SU-DHL-6 (cell line): ENCODE measurements at regions not wholly inside any gene's neighbourhood (a gene's known extent, or its start where the extent isn't known, plus 50 kb on each side); places are given as distances from the start of the nearest gene placed in this dataset.

Experiments
- H2AFZ ChIP-seq: fragments of 200-600 bp; sonication (generic); 2 replicates; pipeline ENCODE4 v1.6.1; 2014; ENCODE audit warnings: low read depth, mild to moderate bottlenecking, moderate library complexity, mixed read lengths, antibody characterized with exemption, low read length; ENCODE audit not compliant: severe bottlenecking
- H3F3A ChIP-seq: fragments of 200-600 bp; shearing (Covaris generic); 2 replicates; pipeline ENCODE4 v1.6.0; 2016; ENCODE audit warnings: antibody characterized with exemption, mild to moderate bottlenecking; ENCODE audit not compliant: insufficient read depth
- H3K27ac ChIP-seq: fragments of 200-600 bp; sonication (generic); 2 replicates; pipeline ENCODE4 v1.5.1; 2016; ENCODE audit warnings: low read depth, mild to moderate bottlenecking, low read length, moderate library complexity, mixed read lengths
- H3K27me3 ChIP-seq: fragments of 200-600 bp; sonication (generic), shearing (Covaris generic); 2 replicates; pipeline ENCODE4 v1.6.0; 2014; ENCODE audit warnings: mild to moderate bottlenecking, low read length
- H3K36me3 ChIP-seq: fragments of 200-600 bp; sonication (generic); 2 replicates; pipeline ENCODE4 v1.6.1; 2014; ENCODE audit warnings: mild to moderate bottlenecking, low read length, mixed read lengths
- H3K4me2 ChIP-seq: fragments of 300-600, 200-600 bp; shearing (Covaris generic), sonication (generic); 2 replicates; pipeline ENCODE4 v1.6.0; 2014; ENCODE audit warnings: low read length, low read depth, mild to moderate bottlenecking; ENCODE audit not compliant: poor library complexity, severe bottlenecking
- H3K4me3 ChIP-seq: fragments of 200-600 bp; sonication (generic); 2 replicates; pipeline ENCODE4 v1.5.1; 2014; ENCODE audit warnings: antibody characterized with exemption, low read length, mild to moderate bottlenecking, mixed read lengths; ENCODE audit not compliant: insufficient read depth, poor library complexity, severe bottlenecking
- H3K79me2 ChIP-seq: fragments of 200-600 bp; sonication (generic); 2 replicates; pipeline ENCODE4 v1.6.1; 2014; ENCODE audit warnings: mild to moderate bottlenecking, low read length, moderate library complexity; ENCODE audit not compliant: insufficient read depth
- H3K9ac ChIP-seq: fragments of 200-600 bp; sonication (generic); 2 replicates; pipeline ENCODE4 v1.7.0; 2014; ENCODE audit warnings: mild to moderate bottlenecking, low read length
- H3K9me2 ChIP-seq: fragments of 200-600 bp; sonication (generic); replicated peaks from 2 replicates; pipeline ENCODE4 v1.6.1; 2014; ENCODE audit warnings: low read length; ENCODE audit not compliant: insufficient read depth
- H3K9me3 ChIP-seq: fragments of 200-600 bp; sonication (generic); 2 replicates; pipeline ENCODE4 v1.6.1; 2014; ENCODE audit warnings: low read length, mixed read lengths; ENCODE audit not compliant: insufficient read depth
- H4K20me1 ChIP-seq: fragments of 200-600 bp; sonication (generic); 2 replicates; pipeline ENCODE4 v1.6.1; 2014; ENCODE audit warnings: low read depth, mild to moderate bottlenecking, antibody characterized with exemption, low read length, moderate library complexity, mixed read lengths
- EZH2phosphoT487 ChIP-seq: fragments of 200-600 bp; sonication (generic), shearing (Covaris generic); conservative IDR thresholded peaks from 2 replicates; pipeline ENCODE4 v1.6.1; 2018; ENCODE audit warnings: mild to moderate bottlenecking, antibody characterized with exemption, low read length, moderate library complexity, mixed read lengths
- TF ChIP-seq, protein P1 (sequence below): fragments of 200-600 bp; sonication (generic); IDR thresholded peaks from one replicate; pipeline ENCODE4 v1.5.1; 2017; ENCODE audit warnings: antibody characterized with exemption, mild to moderate bottlenecking, low read length, moderate library complexity; ENCODE audit not compliant: insufficient read depth, poor library complexity, severe bottlenecking

DNA sequence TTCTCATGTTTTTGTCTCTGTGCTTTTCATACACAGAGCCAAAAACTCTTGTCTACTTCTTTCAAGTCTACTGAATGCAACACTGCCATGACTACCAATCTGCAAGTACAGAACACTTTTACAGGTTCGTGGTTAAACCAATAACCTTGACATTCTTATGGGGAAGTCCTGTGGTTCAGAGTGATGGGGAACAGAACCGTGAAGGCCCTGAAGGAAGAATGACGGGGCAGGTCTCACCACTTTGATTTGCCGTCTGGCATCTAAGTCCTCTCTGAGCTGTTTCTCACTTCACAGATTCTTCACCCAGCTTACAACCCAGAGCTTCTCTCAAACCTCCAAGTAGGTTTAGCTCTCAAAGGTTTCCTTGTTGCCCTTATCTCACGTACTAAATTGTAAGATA, 117.5 kb upstream of the SNTG2 start:
- Histone ChIP-seq H3K9ac (no peak overlapping the region), H3K27me3 (no peaks in the 10 kb centered on the region), H4K20me1 (no peaks in the 10 kb centered on the region), H2AFZ (no peak overlapping the region), H3K4me3 (no peak overlapping the region), H3K4me2 (no peak overlapping the region), H3K79me2 (no peaks in the 10 kb centered on the region), H3K9me3 (no peaks in the 10 kb centered on the region), H3K9me2 (no peaks in the 10 kb centered on the region), H3F3A (no peaks in the 10 kb centered on the region), H3K36me3 (no peaks in the 10 kb centered on the region), H3K27ac (no peak overlapping the region)
- no peak for TF ChIP-seq EZH2phosphoT487
- TF ChIP-seq, protein P1, sequence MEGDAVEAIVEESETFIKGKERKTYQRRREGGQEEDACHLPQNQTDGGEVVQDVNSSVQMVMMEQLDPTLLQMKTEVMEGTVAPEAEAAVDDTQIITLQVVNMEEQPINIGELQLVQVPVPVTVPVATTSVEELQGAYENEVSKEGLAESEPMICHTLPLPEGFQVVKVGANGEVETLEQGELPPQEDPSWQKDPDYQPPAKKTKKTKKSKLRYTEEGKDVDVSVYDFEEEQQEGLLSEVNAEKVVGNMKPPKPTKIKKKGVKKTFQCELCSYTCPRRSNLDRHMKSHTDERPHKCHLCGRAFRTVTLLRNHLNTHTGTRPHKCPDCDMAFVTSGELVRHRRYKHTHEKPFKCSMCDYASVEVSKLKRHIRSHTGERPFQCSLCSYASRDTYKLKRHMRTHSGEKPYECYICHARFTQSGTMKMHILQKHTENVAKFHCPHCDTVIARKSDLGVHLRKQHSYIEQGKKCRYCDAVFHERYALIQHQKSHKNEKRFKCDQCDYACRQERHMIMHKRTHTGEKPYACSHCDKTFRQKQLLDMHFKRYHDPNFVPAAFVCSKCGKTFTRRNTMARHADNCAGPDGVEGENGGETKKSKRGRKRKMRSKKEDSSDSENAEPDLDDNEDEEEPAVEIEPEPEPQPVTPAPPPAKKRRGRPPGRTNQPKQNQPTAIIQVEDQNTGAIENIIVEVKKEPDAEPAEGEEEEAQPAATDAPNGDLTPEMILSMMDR: no peak

DNA sequence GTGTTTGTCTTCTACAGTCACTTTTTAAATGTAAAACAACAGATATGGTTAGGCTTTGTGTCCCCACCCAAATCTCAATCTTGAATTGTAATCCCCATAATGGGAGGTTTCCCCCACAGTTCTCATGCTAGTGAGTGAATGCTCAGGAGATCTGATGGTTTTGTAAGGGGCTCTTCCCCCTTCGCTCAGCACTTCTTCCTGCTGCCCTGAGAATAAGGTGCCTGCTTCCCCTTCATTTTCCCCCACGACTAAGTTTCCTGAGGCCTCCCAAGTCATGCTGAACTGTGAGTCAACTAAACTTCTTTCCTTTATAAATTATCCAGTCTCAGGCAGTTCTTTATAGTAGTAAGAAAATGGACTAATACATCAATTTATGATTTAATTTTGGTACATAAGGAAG, 118.0 kb upstream of the SNTG2 start:
- Histone ChIP-seq H3K27ac (no peak overlapping the region), H3F3A (no peaks in the 10 kb centered on the region), H3K36me3 (no peaks in the 10 kb centered on the region), H3K9me2 (no peaks in the 10 kb centered on the region), H3K4me2 (no peak overlapping the region), H3K4me3 (no peak overlapping the region), H2AFZ (no peak overlapping the region), H4K20me1 (no peaks in the 10 kb centered on the region), H3K9ac (no peak overlapping the region), H3K79me2 (no peaks in the 10 kb centered on the region), H3K9me3 (no peaks in the 10 kb centered on the region), H3K27me3 (no peaks in the 10 kb centered on the region)
- TF ChIP-seq, protein P1: no peak
- TF ChIP-seq EZH2phosphoT487: no peak

DNA sequence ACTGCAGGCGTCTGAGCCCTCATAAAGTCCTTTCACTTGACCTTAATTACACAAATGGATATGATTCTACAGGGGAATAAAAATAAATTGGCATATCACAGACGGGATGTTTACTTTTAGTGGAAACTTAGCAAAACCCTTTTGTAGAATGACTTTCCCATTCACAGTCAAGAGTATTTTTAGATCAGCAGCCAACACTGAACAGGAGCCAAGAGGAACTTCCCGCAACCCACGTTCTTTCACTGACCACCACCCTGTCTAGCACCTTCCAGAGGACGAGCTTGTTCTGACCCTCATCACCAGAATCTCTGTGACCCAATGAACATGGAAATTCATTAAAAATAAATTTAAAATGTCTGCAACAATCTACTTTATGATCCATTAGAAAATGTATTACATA, 119.0 kb upstream of the SNTG2 start:
- no peak overlapping the region for H3K27ac ChIP-seq
- H3K4me3 ChIP-seq: no peak overlapping the region
- H3K4me2 ChIP-seq: no peak overlapping the region
- H2AFZ ChIP-seq: no peak overlapping the region
- TF ChIP-seq, protein P1: no peak
- TF ChIP-seq EZH2phosphoT487: no peak
- no peaks in the 10 kb centered on the region for H4K20me1 ChIP-seq
- H3K9me3 ChIP-seq: no peaks in the 10 kb centered on the region
- no peaks in the 10 kb centered on the region for H3F3A ChIP-seq
- H3K9me2 ChIP-seq: no peaks in the 10 kb centered on the region
- no peaks in the 10 kb centered on the region for H3K36me3 ChIP-seq
- no peaks in the 10 kb centered on the region for H3K79me2 ChIP-seq
- no peak overlapping the region for H3K9ac ChIP-seq
- no peaks in the 10 kb centered on the region for H3K27me3 ChIP-seq

DNA sequence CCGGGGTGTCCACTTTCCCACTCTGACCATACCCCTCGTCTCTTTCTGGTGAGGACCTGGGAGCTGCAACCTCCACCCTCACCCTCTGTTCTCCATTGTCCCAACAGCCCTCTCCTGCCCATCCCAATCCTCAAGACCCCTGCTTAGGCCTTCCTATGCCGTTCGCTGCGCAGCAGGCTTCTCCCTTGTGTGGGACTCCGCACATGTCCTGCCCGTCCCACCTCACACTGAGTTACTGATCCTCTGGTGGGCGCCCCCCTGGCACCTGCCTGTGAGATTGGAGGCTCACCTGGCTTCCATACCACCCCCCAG, 119.5 kb upstream of the SNTG2 start:
- H3K36me3 ChIP-seq: no peaks in the 10 kb centered on the region
- no peak overlapping the region for H3K27ac ChIP-seq
- no peaks in the 10 kb centered on the region for H3K27me3 ChIP-seq
- TF ChIP-seq, protein P1: no peak
- TF ChIP-seq EZH2phosphoT487: no peak
- H3K79me2 ChIP-seq: no peaks in the 10 kb centered on the region
- no peak overlapping the region for H3K4me3 ChIP-seq
- H2AFZ ChIP-seq: no peak overlapping the region
- no peak overlapping the region for H3K9ac ChIP-seq
- no peaks in the 10 kb centered on the region for H3F3A ChIP-seq
- no peaks in the 10 kb centered on the region for H3K9me2 ChIP-seq
- H4K20me1 ChIP-seq: no peaks in the 10 kb centered on the region
- H3K4me2 ChIP-seq: no peak overlapping the region
- H3K9me3 ChIP-seq: no peaks in the 10 kb centered on the region
